Body of pancreas (tissue), 4 donors: ENCODE measurements at regions not wholly inside any gene's neighbourhood (a gene's known extent, or its start where the extent isn't known, plus 50 kb on each side); places are given as distances from the start of the nearest gene placed in this dataset.
"Not testable (repeated sequence)": the region's sequence is repeated elsewhere in the genome, so short reads cannot be mapped to it uniquely, and the experiment has no call there.

Source experiments
- ATAC-seq: fragments of 150-250 bp; one replicate; pipeline ENCODE4 v1.9.1; 2016
- DNase-seq, 4 donors: peaks; one replicate each; pipeline ENCODE4 v3.0.0-alpha.2; 2019
- H3K27ac ChIP-seq, 4 donors: fragments of 200-600 bp; sonication (generic); 1 replicate in 3 of 4; 2 replicates in 1 of 4; pipeline versions ENCODE4 v1.5.1 to v1.6.1; 2016 to 2019; ENCODE audit warnings: mild to moderate bottlenecking in 1 of 4, mixed read lengths in 1 of 4, moderate library complexity in 1 of 4
- H3K27me3 ChIP-seq, 2 donors: fragments of 200-600 bp; sonication (generic); one replicate each; pipeline ENCODE4 v1.6.0; 2016; ENCODE audit warnings: mild to moderate bottlenecking in 1 of 2
- H3K36me3 ChIP-seq, 2 donors: fragments of 200-600 bp; sonication (generic); replicated peaks in 1 of 2; 2 replicates each; pipeline ENCODE4 v1.5.1; 2016; ENCODE audit warnings: low read depth in 2 of 2; ENCODE audit not compliant: insufficient read depth in 1 of 2
- H3K4me1 ChIP-seq: fragments of 200-600 bp; sonication (generic); one replicate; pipeline ENCODE4 v1.6.0; 2016
- H3K4me3 ChIP-seq, 2 donors: fragments of 200-600 bp; sonication (generic); 1 replicate in 1 of 2; 2 replicates in 1 of 2; pipeline ENCODE4 v1.5.1; 2016 to 2019
- H3K9me3 ChIP-seq, 3 donors: fragments of 200-600 bp; sonication (generic); 1 replicate in 2 of 3; 2 replicates in 1 of 3; pipeline ENCODE4 v1.5.1; 2016
- CTCF ChIP-seq, 7 experiments: fragments of 450-650 bp in 4 of 7; fragments of 200-600 bp in 3 of 7; sonication (generic) in 3 of 7; IDR thresholded peaks; one replicate each; pipeline ENCODE4 v1.5.1; 2016 to 2019; ENCODE audit warnings: antibody characterized with exemption in 7 of 7
- POLR2A ChIP-seq, 3 donors: fragments of 450-650 bp; IDR thresholded peaks; one replicate each; pipeline ENCODE4 v1.6.1; 2016; ENCODE audit warnings: antibody characterized with exemption in 3 of 3, mild to moderate bottlenecking in 2 of 3
- WGBS, 2 donors: methylation state at CpG; one replicate each; pipeline ENCODE4 v1.1.5; 2017; 5-methylcytosine and 5-hydroxymethylcytosine counted together
- intact Hi-C: fragments of 100-400 bp; cut with DNase I; formaldehyde crosslinking; loops from one replicate; pipeline ENCODE4 v1.15.1; 2023

- no peak overlapping the region for H3K4me3 ChIP-seq
- H3K9me3 ChIP-seq = no peaks in the 10 kb centered on the region
- WGBS, 2 donors = 89 to 100% methylated on average over 1 of the region's 1 CpG
- no peaks in the 10 kb centered on the region for H3K36me3 ChIP-seq
- no peak overlapping the region for H3K27ac ChIP-seq
- no peaks in the 10 kb centered on the region for H3K27me3 ChIP-seq
- no peaks in the 10 kb centered on the region for H3K4me1 ChIP-seq
- TF ChIP-seq POLR2A (IDR thresholded peaks at IDR 0.05) (no peak), CTCF (IDR thresholded peaks at IDR 0.05) (no peak)
- no peak for DNase-seq
- ATAC-seq = no peak
- intact Hi-C loops = no loop called here
These were observed 61.7 kb upstream of the PTHLH start for GRCh38 chr12:28034271-28034670.

- H3K4me1 ChIP-seq = no peaks in the 10 kb centered on the region
- H3K36me3 ChIP-seq = no peaks in the 10 kb centered on the region
- ATAC-seq = no peak
- DNase-seq = no peak
- 42 to 58% methylated on average over 1 of the region's 1 CpG for WGBS, 2 donors
- TF ChIP-seq CTCF (IDR thresholded peaks at IDR 0.05) (no peak), POLR2A (IDR thresholded peaks at IDR 0.05) (no peak)
- H3K4me3 ChIP-seq = no peak overlapping the region
- no peaks in the 10 kb centered on the region for H3K27me3 ChIP-seq
- H3K9me3 ChIP-seq = no peaks in the 10 kb centered on the region
- intact Hi-C loops = no loop called here
- H3K27ac ChIP-seq = no peak overlapping the region
These were observed 63.0 kb upstream of the PTHLH start for GRCh38 chr12:28035500-28035899.

- DNase-seq = no peak
- no peak overlapping the region for H3K4me3 ChIP-seq
- no peak for TF ChIP-seq CTCF (IDR thresholded peaks at IDR 0.05)
- TF ChIP-seq POLR2A (IDR thresholded peaks at IDR 0.05) = no peak
- no peaks in the 10 kb centered on the region for H3K27me3 ChIP-seq
- WGBS, 2 donors = 92 to 98% methylated on average over 3 of the region's 3 CpGs
- no peaks in the 10 kb centered on the region for H3K4me1 ChIP-seq
- no peak overlapping the region for H3K27ac ChIP-seq
- intact Hi-C loops = no loop called here
- no peaks in the 10 kb centered on the region for H3K36me3 ChIP-seq
- ATAC-seq = no peak
- no peaks in the 10 kb centered on the region for H3K9me3 ChIP-seq
These were observed 64.4 kb upstream of the PTHLH start for GRCh38 chr12:28036940-28037339.

GRCh38 chr12:28040246-28040645 is 67.7 kb upstream of the PTHLH start:
- intact Hi-C loops = no loop called here
- Histone ChIP-seq H3K27ac (no peak overlapping the region), H3K27me3 (no peaks in the 10 kb centered on the region), H3K4me1 (no peaks in the 10 kb centered on the region), H3K36me3 (no peaks in the 10 kb centered on the region), H3K4me3 (no peak overlapping the region), H3K9me3 (no peaks in the 10 kb centered on the region)
- DNase-seq = no peak
- WGBS, 2 donors = 81 to 89% methylated on average over 2 of the region's 2 CpGs
- no peak for ATAC-seq
- TF ChIP-seq POLR2A (IDR thresholded peaks at IDR 0.05) (no peak), CTCF (IDR thresholded peaks at IDR 0.05) (no peak)

GRCh38 chr12:28046600-28046999 is 74.1 kb upstream of the PTHLH start:
- H3K4me3 ChIP-seq = not testable (repeated sequence)
- WGBS, 2 donors = 73 to 77% methylated on average over 3 of the region's 3 CpGs

More at GRCh38 chr12:28046600-28046999, 74.1 kb upstream of the PTHLH start:
- H3K27me3 ChIP-seq, H3K36me3 ChIP-seq, DNase-seq, H3K4me1 ChIP-seq, intact Hi-C loops, ATAC-seq, H3K9me3 ChIP-seq, H3K27ac ChIP-seq: not testable (repeated sequence)
